Spleen (tissue), 11 donors: ENCODE measurements at regions not wholly inside any gene's neighbourhood (a gene's known extent, or its start where the extent isn't known, plus 50 kb on each side); places are given as distances from the start of the nearest gene placed in this dataset.

Experiments
- DNase-seq: peaks from one replicate; pipeline ENCODE4 v3.0.0-alpha.2; 2020
- H3K27ac ChIP-seq, 8 donors: fragments of 200-600 bp; sonication (generic) in 7 of 8; 1 replicate in 4 of 8; 2 replicates in 4 of 8; pipeline versions ENCODE4 v1.5.0 to v1.8.0; 2016 to 2021; ENCODE audit warnings: inconsistent platforms in 4 of 8, mild to moderate bottlenecking in 4 of 8, moderate library complexity in 1 of 8
- H3K27me3 ChIP-seq, 7 donors: fragments of 200-600 bp; sonication (generic) in 6 of 7; replicated peaks in 1 of 7; 1 replicate in 4 of 7; 2 replicates in 3 of 7; pipeline versions ENCODE4 v1.5.0 to v1.8.0; 2016 to 2021; ENCODE audit warnings: inconsistent platforms in 3 of 7, mild to moderate bottlenecking in 1 of 7
- H3K36me3 ChIP-seq, 6 donors: fragments of 200-600 bp; sonication (generic) in 5 of 6; 1 replicate in 4 of 6; 2 replicates in 2 of 6; pipeline versions ENCODE4 v1.5.0 to v1.8.0; 2016 to 2021; ENCODE audit warnings: inconsistent platforms in 2 of 6
- H3K4me1 ChIP-seq, 6 donors: fragments of 200-600 bp; sonication (generic) in 5 of 6; 1 replicate in 3 of 6; 2 replicates in 3 of 6; pipeline versions ENCODE4 v1.5.0 to v1.8.0; 2016 to 2021; ENCODE audit warnings: inconsistent platforms in 3 of 6
- H3K4me3 ChIP-seq, 8 donors: fragments of 200-600 bp; sonication (generic) in 7 of 8; 1 replicate in 4 of 8; 2 replicates in 4 of 8; pipeline versions ENCODE4 v1.5.0 to v1.8.0; 2016 to 2021; ENCODE audit warnings: inconsistent platforms in 4 of 8, mild to moderate bottlenecking in 4 of 8, moderate library complexity in 2 of 8
- H3K9me3 ChIP-seq, 8 donors: fragments of 200-600 bp; sonication (generic) in 7 of 8; 1 replicate in 4 of 8; 2 replicates in 4 of 8; pipeline versions ENCODE4 v1.5.0 to v1.8.0; 2016 to 2021; ENCODE audit warnings: inconsistent platforms in 4 of 8
- POLR2A ChIP-seq, 3 donors: fragments of 450-650 bp; IDR thresholded peaks; one replicate each; pipeline ENCODE4 v1.5.1; 2017; ENCODE audit warnings: antibody characterized with exemption in 3 of 3, mild to moderate bottlenecking in 1 of 3
- POLR2AphosphoS5 ChIP-seq, 3 donors: sonication (generic); formaldehyde crosslinking; IDR thresholded peaks; one replicate each; pipeline ENCODE4 v1.5.1; 2017; ENCODE audit warnings: antibody characterized with exemption in 3 of 3
- WGBS, 5 donors: extraction: QIAGEN DNeasy Blood & Tissue Kit in 3 of 5; methylation state at CpG; one replicate each; pipeline versions ENCODE4 v1.1.5 to v1.1.7; 2013 to 2018; 5-methylcytosine and 5-hydroxymethylcytosine counted together
- intact Hi-C: fragments of 100-400 bp; cut with DNase I; formaldehyde crosslinking; loops from one replicate; pipeline ENCODE4 v1.15.0; 2023; ENCODE audit warnings: low total_unique reads
- TF ChIP-seq, protein P1 (sequence below), 11 experiments: fragments of 200-600 bp in 7 of 11; fragments of 450-650 bp in 4 of 11; sonication (generic) in 4 of 11; IDR thresholded peaks in 8 of 11; conservative IDR thresholded peaks in 3 of 11; 1 replicate in 7 of 11; 2 replicates in 4 of 11; pipeline versions ENCODE4 v1.4.0 to v1.8.0; 2016 to 2021; ENCODE audit warnings: antibody characterized with exemption in 11 of 11, inconsistent platforms in 4 of 11, mild to moderate bottlenecking in 1 of 11
- donor health status: healthy with polysubstance abuse.
- donor health status: DM: no; HTN: no; CAD: no; lungs with moderate emphysema.
- donor health status: DM: no; HTN: no; CAD: no.
- donor health status: Bipolar disorder and iron deficiency.
- donor health status: healthy.
- donor health status: DM: no; HTN: no; CAD: no.
- donor health status: DM: yes; HTN: yes; CAD: no.

DNA sequence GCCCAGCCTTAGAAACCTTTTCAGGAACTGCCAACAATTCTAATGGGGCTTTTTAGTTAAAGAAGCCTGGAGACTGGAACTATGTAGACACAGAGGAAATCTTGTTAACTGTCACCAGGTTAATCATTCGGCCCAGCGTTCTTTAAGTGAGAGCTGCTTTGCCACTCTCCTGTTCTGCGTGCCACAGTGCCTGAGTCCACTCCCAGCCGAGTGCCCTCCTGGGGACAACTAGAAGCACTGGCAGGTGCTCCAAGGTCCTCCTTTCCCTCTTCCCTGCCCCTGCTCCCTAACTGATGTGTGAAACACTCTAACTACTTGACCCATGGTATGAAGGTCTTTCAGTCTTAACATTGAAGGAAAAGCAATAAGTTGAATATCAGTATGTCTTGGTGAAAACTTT, 151.2 kb upstream of the TLL1 start:
- WGBS, 5 donors: 42 to 63% (median 56%) methylated on average over 4 of the region's 4 CpGs

DNA sequence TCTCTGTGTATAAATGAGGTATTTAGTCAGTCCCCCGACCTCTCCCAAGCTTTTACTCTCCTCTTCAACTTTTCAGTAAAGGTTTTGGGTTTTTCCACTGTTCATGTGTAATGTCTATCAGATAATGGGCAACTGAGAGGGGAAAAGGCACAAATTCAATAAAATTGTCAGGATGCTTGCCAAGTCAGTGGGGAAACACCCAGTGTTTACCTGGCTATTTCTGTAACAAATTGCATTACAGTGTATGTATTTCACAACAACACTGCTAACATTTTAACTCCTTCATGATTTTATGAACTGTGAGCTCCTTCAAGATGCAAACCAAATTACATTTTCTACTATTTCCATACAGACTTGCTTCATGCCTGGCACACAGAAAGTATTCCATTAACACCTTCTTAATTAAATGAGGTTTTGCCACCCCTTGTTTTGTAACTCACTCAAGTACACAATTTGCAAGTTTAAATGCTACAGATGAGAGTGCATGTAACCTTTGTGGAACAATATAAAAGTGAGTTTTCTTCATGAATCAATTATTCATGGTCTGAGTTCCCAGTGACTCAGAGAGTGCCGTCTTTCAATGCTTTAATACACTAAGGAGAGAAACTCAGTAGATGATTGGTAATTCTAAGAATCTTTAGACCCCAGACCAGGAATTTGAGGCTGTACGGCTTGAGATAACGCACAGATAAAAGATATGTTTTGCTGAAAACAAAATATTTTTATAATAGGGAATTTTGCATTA, 149.8 kb upstream of the TLL1 start:
- no peaks in the 10 kb centered on the region for H3K9me3 ChIP-seq
- no peak overlapping the region for H3K27ac ChIP-seq
- WGBS, 5 donors: 81 to 86% (median 82%) methylated on average over 4 of the region's 4 CpGs
- TF ChIP-seq, protein P1, sequence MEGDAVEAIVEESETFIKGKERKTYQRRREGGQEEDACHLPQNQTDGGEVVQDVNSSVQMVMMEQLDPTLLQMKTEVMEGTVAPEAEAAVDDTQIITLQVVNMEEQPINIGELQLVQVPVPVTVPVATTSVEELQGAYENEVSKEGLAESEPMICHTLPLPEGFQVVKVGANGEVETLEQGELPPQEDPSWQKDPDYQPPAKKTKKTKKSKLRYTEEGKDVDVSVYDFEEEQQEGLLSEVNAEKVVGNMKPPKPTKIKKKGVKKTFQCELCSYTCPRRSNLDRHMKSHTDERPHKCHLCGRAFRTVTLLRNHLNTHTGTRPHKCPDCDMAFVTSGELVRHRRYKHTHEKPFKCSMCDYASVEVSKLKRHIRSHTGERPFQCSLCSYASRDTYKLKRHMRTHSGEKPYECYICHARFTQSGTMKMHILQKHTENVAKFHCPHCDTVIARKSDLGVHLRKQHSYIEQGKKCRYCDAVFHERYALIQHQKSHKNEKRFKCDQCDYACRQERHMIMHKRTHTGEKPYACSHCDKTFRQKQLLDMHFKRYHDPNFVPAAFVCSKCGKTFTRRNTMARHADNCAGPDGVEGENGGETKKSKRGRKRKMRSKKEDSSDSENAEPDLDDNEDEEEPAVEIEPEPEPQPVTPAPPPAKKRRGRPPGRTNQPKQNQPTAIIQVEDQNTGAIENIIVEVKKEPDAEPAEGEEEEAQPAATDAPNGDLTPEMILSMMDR (IDR thresholded peaks at IDR 0.05 in 8 of 11, conservative IDR thresholded peaks at IDR 0.05 in 3 of 11): no peak
- no peak for TF ChIP-seq POLR2AphosphoS5 (IDR thresholded peaks at IDR 0.05)
- TF ChIP-seq POLR2A (IDR thresholded peaks at IDR 0.05): no peak
- no peaks in the 10 kb centered on the region for H3K36me3 ChIP-seq
- intact Hi-C loops: no loop called here
- no peak for DNase-seq
- H3K4me1 ChIP-seq: no peaks in the 10 kb centered on the region
- H3K27me3 ChIP-seq: no peaks in the 10 kb centered on the region
- H3K4me3 ChIP-seq: no peak overlapping the region

More for the DNA sequence above, 151.2 kb upstream of the TLL1 start:
- no peaks in the 10 kb centered on the region for H3K27me3 ChIP-seq
- DNase-seq: no peak
- H3K4me1 ChIP-seq: no peaks in the 10 kb centered on the region
- intact Hi-C loops: no loop called here
- H3K9me3 ChIP-seq: no peaks in the 10 kb centered on the region
- H3K36me3 ChIP-seq: no peaks in the 10 kb centered on the region
- no peak overlapping the region for H3K4me3 ChIP-seq
- TF ChIP-seq POLR2AphosphoS5 (IDR thresholded peaks at IDR 0.05) (no peak), POLR2A (IDR thresholded peaks at IDR 0.05) (no peak)
- TF ChIP-seq, protein P1 (IDR thresholded peaks at IDR 0.05 in 8 of 11, conservative IDR thresholded peaks at IDR 0.05 in 3 of 11): no peak
- H3K27ac ChIP-seq: peak overlapping the region in 1 of 8 donors; percentile 16

DNA sequence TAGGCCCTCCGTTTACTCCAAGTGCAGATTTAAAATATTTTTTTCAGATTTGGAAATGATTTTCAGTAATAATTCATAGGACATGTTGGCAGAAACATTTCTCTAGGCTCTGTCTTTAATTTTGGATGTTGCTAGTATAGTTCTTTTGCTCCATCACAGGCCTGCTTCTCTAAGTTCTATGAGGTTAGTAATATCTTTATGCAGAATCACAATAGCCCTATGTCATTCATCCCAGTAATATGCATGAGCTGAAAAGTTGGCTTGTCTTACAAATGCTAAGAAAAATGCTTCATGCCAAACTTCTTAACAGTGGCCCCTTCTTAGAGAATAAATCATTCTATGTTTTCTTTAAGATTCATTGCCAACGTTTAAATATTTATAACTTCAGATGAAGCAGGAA, 148.3 kb upstream of the TLL1 start:
- no peaks in the 10 kb centered on the region for H3K36me3 ChIP-seq
- no peak for DNase-seq
- WGBS, 5 donors: 83 to 88% (median 83%) methylated on average over 2 of the region's 2 CpGs
- H3K27me3 ChIP-seq: no peaks in the 10 kb centered on the region
- H3K9me3 ChIP-seq: no peaks in the 10 kb centered on the region
- intact Hi-C loops: no loop called here
- TF ChIP-seq, protein P1 (IDR thresholded peaks at IDR 0.05 in 8 of 11, conservative IDR thresholded peaks at IDR 0.05 in 3 of 11): no peak
- TF ChIP-seq POLR2A (IDR thresholded peaks at IDR 0.05): no peak
- no peak for TF ChIP-seq POLR2AphosphoS5 (IDR thresholded peaks at IDR 0.05)
- no peaks in the 10 kb centered on the region for H3K4me1 ChIP-seq
- H3K4me3 ChIP-seq: no peak overlapping the region
- no peak overlapping the region for H3K27ac ChIP-seq

DNA sequence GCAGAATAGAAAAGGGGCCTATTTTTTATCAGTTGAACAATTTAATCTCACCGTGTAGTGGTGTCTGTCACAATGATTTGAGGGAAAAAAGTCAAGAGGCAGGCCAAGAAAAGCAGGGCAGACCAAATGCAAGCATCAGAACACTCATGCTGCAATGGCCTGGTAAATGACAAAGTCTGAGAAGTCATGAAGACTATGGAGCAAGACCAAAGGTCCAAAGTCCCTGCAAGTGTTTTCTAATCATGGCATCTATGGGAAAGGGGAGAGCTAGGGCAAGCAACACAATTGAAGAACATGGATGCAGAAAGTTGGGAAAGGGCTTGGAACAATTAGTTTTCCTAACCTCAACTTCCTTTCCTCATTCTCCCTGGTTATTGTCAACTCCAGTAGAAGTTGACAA, 147.7 kb upstream of the TLL1 start:
- no peak for TF ChIP-seq POLR2A (IDR thresholded peaks at IDR 0.05)
- TF ChIP-seq, protein P1 (IDR thresholded peaks at IDR 0.05 in 8 of 11, conservative IDR thresholded peaks at IDR 0.05 in 3 of 11): no peak
- no peak for TF ChIP-seq POLR2AphosphoS5 (IDR thresholded peaks at IDR 0.05)
- H3K36me3 ChIP-seq: no peaks in the 10 kb centered on the region
- DNase-seq: no peak
- H3K4me3 ChIP-seq: no peak overlapping the region
- H3K27ac ChIP-seq: no peak overlapping the region
- H3K27me3 ChIP-seq: no peaks in the 10 kb centered on the region
- WGBS, 5 donors: 73 to 84% (median 76%) methylated on average over 1 of the region's 1 CpG
- no peaks in the 10 kb centered on the region for H3K4me1 ChIP-seq
- H3K9me3 ChIP-seq: no peaks in the 10 kb centered on the region
- intact Hi-C loops: no loop called here
